ENCODE measurements at regions not wholly inside any gene's neighbourhood (a gene's known extent, or its start where the extent isn't known, plus 50 kb on each side); places are given as distances from the start of the nearest gene placed in this dataset.

GRCh38 chr7:114112806-114113205 lies 194.0 kb upstream of the PPP1R3A start:
- no peak for DNase-seq (ENCODE audit: low read depth)

- no peak for DNase-seq (ENCODE audit: low read depth)
Measured at GRCh38 chr7:114110666-114111065, 191.9 kb upstream of the PPP1R3A start.

- DNase-seq (ENCODE audit: low read depth), result no peak
Measured at GRCh38 chr7:114109721-114110120, 190.9 kb upstream of the PPP1R3A start.

GRCh38 chr7:114109304-114109703 lies 190.5 kb upstream of the PPP1R3A start:
- DNase-seq (ENCODE audit: low read depth), result no peak

- DNase-seq (ENCODE audit: low read depth), result no peak
Measured at GRCh38 chr7:114108510-114108909, 189.7 kb upstream of the PPP1R3A start.

GRCh38 chr7:114107522-114107921 lies 188.7 kb upstream of the PPP1R3A start:
- DNase-seq (ENCODE audit: low read depth), result no peak

GRCh38 chr7:114104035-114104434 lies 185.2 kb upstream of the PPP1R3A start:
- no peak for DNase-seq (ENCODE audit: low read depth)

GRCh38 chr7:114102996-114103395 lies 184.2 kb upstream of the PPP1R3A start:
- no peak for DNase-seq (ENCODE audit: low read depth)

GRCh38 chr7:114102131-114102530 lies 183.3 kb upstream of the PPP1R3A start:
- no peak for DNase-seq (ENCODE audit: low read depth)

GRCh38 chr7:114100810-114101209 lies 182.0 kb upstream of the PPP1R3A start:
- DNase-seq (ENCODE audit: low read depth), result no peak

- no peak for DNase-seq (ENCODE audit: low read depth)
Measured at GRCh38 chr7:114099337-114099736, 180.5 kb upstream of the PPP1R3A start.

GRCh38 chr7:114095885-114096284 lies 177.1 kb upstream of the PPP1R3A start:
- no peak for DNase-seq (ENCODE audit: low read depth)

GRCh38 chr7:114088470-114088940 lies 169.7 kb upstream of the PPP1R3A start:
- DNase-seq (ENCODE audit: low read depth), result no peak

- DNase-seq (ENCODE audit: low read depth), result no peak
Measured at GRCh38 chr7:114087653-114088469, 169.1 kb upstream of the PPP1R3A start.

GRCh38 chr7:114086914-114087652 lies 168.3 kb upstream of the PPP1R3A start:
- no peak for DNase-seq (ENCODE audit: low read depth)

- DNase-seq (ENCODE audit: low read depth), result no peak
Measured at GRCh38 chr7:114086537-114086913, 167.7 kb upstream of the PPP1R3A start.

GRCh38 chr7:114085592-114086501 lies 167.0 kb upstream of the PPP1R3A start:
- DNase-seq (ENCODE audit: low read depth), result no peak

- DNase-seq (ENCODE audit: low read depth), result no peak
Measured at GRCh38 chr7:114085313-114085591, 166.4 kb upstream of the PPP1R3A start.

GRCh38 chr7:114084472-114085312 lies 165.9 kb upstream of the PPP1R3A start:
- DNase-seq (ENCODE audit: low read depth), result no peak

- no peak for DNase-seq (ENCODE audit: low read depth)
Measured at GRCh38 chr7:114084002-114084471, 165.2 kb upstream of the PPP1R3A start.

All from GM04504 (cell line).